Endodermal cell (in vitro differentiated cells): ENCODE measurements at regions not wholly inside any gene's neighbourhood (a gene's known extent, or its start where the extent isn't known, plus 50 kb on each side); places are given as distances from the start of the nearest gene placed in this dataset.

ENCODE experiments used
- DNase-seq: peaks from one replicate; pipeline ENCODE4 v3.0.0-alpha.2; 2017
- H3K27ac ChIP-seq: 2 replicates; pipeline ENCODE4 v1.5.1; 2013; ENCODE audit warnings: mild to moderate bottlenecking, low read depth, low read length, moderate library complexity
- H3K27me3 ChIP-seq: 2 replicates; pipeline ENCODE4 v1.6.1; 2013; ENCODE audit warnings: mild to moderate bottlenecking, low read length, moderate library complexity; ENCODE audit not compliant: insufficient read depth, control insufficient read depth, poor library complexity, severe bottlenecking
- H3K36me3 ChIP-seq: 2 replicates; pipeline ENCODE4 v1.7.0; 2013; ENCODE audit warnings: mild to moderate bottlenecking, low read length, moderate library complexity; ENCODE audit not compliant: control insufficient read depth, insufficient read depth
- H3K4me1 ChIP-seq: one replicate; pipeline ENCODE4 v1.7.0; 2013; ENCODE audit warnings: low read length; ENCODE audit not compliant: control insufficient read depth, insufficient read depth
- H3K4me3 ChIP-seq: 2 replicates; pipeline ENCODE4 v1.5.1; 2013; ENCODE audit warnings: mild to moderate bottlenecking, low read length, moderate library complexity
- H3K9ac ChIP-seq: 2 replicates; pipeline ENCODE4 v1.6.1; 2013; ENCODE audit warnings: mild to moderate bottlenecking, low read length, moderate library complexity; ENCODE audit not compliant: poor library complexity, severe bottlenecking; ENCODE audit errors: extremely low read depth
- H3K9me3 ChIP-seq: 2 replicates; pipeline ENCODE4 v1.6.1; 2013; ENCODE audit warnings: mild to moderate bottlenecking, low read length, moderate library complexity; ENCODE audit not compliant: control insufficient read depth
- H3K27ac Mint-ChIP-seq: 2 replicates; pipeline ENCODE4 v1.8.0; 2020; ENCODE audit warnings: mixed read lengths
- H3K27me3 Mint-ChIP-seq: 2 replicates; pipeline ENCODE4 v1.8.0; 2021; ENCODE audit warnings: mild to moderate bottlenecking, mixed read lengths; ENCODE audit not compliant: insufficient read depth
- H3K36me3 Mint-ChIP-seq: 2 replicates; pipeline ENCODE4 v1.8.0; 2020; ENCODE audit warnings: low read depth, mixed read lengths
- H3K4me1 Mint-ChIP-seq: 2 replicates; pipeline ENCODE4 v1.8.0; 2020; ENCODE audit warnings: mixed read lengths
- H3K4me3 Mint-ChIP-seq: 2 replicates; pipeline ENCODE4 v1.8.0; 2020; ENCODE audit warnings: mild to moderate bottlenecking, moderate library complexity, mixed read lengths
- H3K9me3 Mint-ChIP-seq: 2 replicates; pipeline ENCODE4 v1.8.0; 2020; ENCODE audit warnings: mild to moderate bottlenecking, mixed read lengths
- WGBS, 2 experiments: methylation state at CpG; one replicate each; pipeline versions ENCODE4 v1.1.5 to v1.1.7; 2013; ENCODE audit warnings: missing lambda C conversion rate in 2 of 2, mixed read lengths in 1 of 2; ENCODE audit not compliant: insufficient coverage in 1 of 2, insufficient read length in 1 of 2; 5-methylcytosine and 5-hydroxymethylcytosine counted together
- TF ChIP-seq, protein P1 (sequence below): fragments of 200-600 bp; sonication (generic); conservative IDR thresholded peaks from 2 replicates; pipeline ENCODE4 v1.5.0; 2021; ENCODE audit warnings: antibody characterized with exemption, mild to moderate bottlenecking

DNA sequence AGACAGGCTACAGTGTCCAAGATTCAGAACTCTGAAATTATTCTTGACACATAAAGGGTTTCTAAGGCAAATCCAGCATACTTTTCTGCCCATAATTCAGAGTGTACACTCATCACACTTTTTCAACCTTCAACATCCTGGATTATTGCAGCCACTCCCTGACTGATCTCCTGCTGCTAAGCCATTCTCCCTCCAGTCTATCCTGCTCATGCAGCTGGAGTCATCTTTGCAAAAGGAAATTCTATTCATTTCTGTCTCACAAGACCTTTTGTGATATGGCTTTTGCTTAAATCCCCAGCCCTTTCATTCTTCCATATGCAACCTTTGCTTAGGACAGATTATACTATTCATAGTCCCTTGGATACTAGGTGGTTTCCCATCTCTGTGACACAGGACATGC lies 236.1 kb upstream of the LDB2 start:
- no peak overlapping the region for H3K27ac ChIP-seq
- H3K9ac ChIP-seq, result no peak overlapping the region
- Mint-ChIP-seq H3K27me3 (no peaks in the 10 kb centered on the region), H3K27ac (no peak overlapping the region), H3K4me3 (no peak overlapping the region), H3K36me3 (peaks cover 2% of the 10 kb centered on the region), H3K9me3 (peaks cover 19% of the 10 kb centered on the region), H3K4me1 (no peaks in the 10 kb centered on the region)
- no peak overlapping the region for H3K4me3 ChIP-seq
- H3K36me3 ChIP-seq, result no peaks in the 10 kb centered on the region
- H3K9me3 ChIP-seq, result peaks cover 20% of the 10 kb centered on the region
- H3K27me3 ChIP-seq, result no peaks in the 10 kb centered on the region
- TF ChIP-seq, protein P1, sequence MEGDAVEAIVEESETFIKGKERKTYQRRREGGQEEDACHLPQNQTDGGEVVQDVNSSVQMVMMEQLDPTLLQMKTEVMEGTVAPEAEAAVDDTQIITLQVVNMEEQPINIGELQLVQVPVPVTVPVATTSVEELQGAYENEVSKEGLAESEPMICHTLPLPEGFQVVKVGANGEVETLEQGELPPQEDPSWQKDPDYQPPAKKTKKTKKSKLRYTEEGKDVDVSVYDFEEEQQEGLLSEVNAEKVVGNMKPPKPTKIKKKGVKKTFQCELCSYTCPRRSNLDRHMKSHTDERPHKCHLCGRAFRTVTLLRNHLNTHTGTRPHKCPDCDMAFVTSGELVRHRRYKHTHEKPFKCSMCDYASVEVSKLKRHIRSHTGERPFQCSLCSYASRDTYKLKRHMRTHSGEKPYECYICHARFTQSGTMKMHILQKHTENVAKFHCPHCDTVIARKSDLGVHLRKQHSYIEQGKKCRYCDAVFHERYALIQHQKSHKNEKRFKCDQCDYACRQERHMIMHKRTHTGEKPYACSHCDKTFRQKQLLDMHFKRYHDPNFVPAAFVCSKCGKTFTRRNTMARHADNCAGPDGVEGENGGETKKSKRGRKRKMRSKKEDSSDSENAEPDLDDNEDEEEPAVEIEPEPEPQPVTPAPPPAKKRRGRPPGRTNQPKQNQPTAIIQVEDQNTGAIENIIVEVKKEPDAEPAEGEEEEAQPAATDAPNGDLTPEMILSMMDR, result no peak
- no peaks in the 10 kb centered on the region for H3K4me1 ChIP-seq
- no peak for DNase-seq

DNA sequence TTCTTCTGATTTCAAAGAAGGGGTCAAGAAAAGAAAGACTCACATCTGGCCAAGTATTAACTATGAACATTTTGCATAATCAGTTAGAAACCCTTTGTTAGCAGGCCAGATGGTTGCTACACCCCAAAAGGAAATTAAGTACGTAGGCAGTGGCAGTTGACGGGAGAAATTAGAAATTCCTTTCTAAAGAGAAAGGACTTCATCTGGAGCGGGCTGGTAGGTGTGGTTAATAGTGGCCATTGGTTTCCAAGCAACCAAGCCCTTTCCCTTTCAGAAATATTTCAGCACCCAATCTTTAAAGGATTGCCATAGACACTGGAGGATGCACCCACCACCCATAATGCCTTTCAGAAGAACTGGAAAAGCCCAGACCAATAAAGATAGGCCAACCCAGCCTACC lies 235.7 kb upstream of the LDB2 start:
- no peaks in the 10 kb centered on the region for H3K27me3 Mint-ChIP-seq

DNA sequence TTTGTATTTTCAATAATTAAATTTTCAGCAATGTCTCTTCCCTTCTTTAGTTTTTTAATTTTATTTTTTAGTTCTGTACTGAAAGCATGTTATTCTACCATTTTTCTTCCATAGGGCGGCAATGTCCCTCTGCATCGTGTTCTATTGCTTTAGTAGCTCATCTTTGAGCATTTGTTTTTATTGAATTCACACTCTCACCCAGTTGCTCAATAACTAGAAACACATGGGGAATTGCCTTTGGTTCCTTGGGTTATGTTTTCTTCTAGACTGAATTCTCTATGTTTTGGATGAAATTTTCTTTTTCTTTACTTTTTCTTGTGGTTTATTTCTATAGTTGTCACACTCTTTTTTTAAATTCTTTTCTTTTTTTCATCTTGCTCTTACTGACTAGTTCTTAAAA lies 233.8 kb upstream of the LDB2 start:
- Mint-ChIP-seq H3K27ac (no peak overlapping the region), H3K36me3 (no peaks in the 10 kb centered on the region), H3K4me1 (no peaks in the 10 kb centered on the region), H3K9me3 (peaks cover 1% of the 10 kb centered on the region), H3K4me3 (no peak overlapping the region), H3K27me3 (no peaks in the 10 kb centered on the region)
- 96% methylated on average over 2 of the region's 2 CpGs; no CpG with 5 or more reads in 1 of the 2 experiments for WGBS, 2 experiments
- TF ChIP-seq, protein P1, result no peak
- Histone ChIP-seq H3K9me3 (no peaks in the 10 kb centered on the region), H3K4me1 (no peaks in the 10 kb centered on the region), H3K4me3 (no peak overlapping the region), H3K27ac (no peak overlapping the region), H3K27me3 (no peaks in the 10 kb centered on the region), H3K36me3 (no peaks in the 10 kb centered on the region), H3K9ac (no peak overlapping the region)
- no peak for DNase-seq

More for the DNA sequence above, 235.7 kb upstream of the LDB2 start:
- Histone ChIP-seq H3K9me3 (peaks cover 15% of the 10 kb centered on the region), H3K36me3 (no peaks in the 10 kb centered on the region), H3K27ac (no peak overlapping the region), H3K4me1 (no peaks in the 10 kb centered on the region), H3K27me3 (no peaks in the 10 kb centered on the region), H3K9ac (no peak overlapping the region), H3K4me3 (no peak overlapping the region)
- TF ChIP-seq, protein P1, result no peak
- Mint-ChIP-seq H3K36me3 (peaks cover 2% of the 10 kb centered on the region), H3K9me3 (peaks cover 15% of the 10 kb centered on the region), H3K27ac (no peak overlapping the region), H3K4me1 (no peaks in the 10 kb centered on the region), H3K4me3 (no peak overlapping the region)
- DNase-seq, result no peak
- 91% methylated on average over 3 of the region's 3 CpGs; no CpG with 5 or more reads in 1 of the 2 experiments for WGBS, 2 experiments
